NCI-H1092 treated with DMSO at 0.1 percent for 48 hours (cell line): ENCODE measurements at regions not wholly inside any gene's neighbourhood (a gene's known extent, or its start where the extent isn't known, plus 50 kb on each side); places are given as distances from the start of the nearest gene placed in this dataset.
"Not testable (repeated sequence)": the region's sequence is repeated elsewhere in the genome, so short reads cannot be mapped to it uniquely, and the experiment has no call there.

Source experiments
- DNase-seq: peaks from one replicate; lab custom pipeline; 2025; lab: John Stamatoyannopoulos, UW

GRCh38 chr17:71546419-71546818 is 574.4 kb upstream of the SOX9 start:
- no peak for DNase-seq

GRCh38 chr17:71547904-71548303 is 572.9 kb upstream of the SOX9 start:
- no peak for DNase-seq

GRCh38 chr17:71548540-71549190 is 572.2 kb upstream of the SOX9 start:
- no peak for DNase-seq

GRCh38 chr17:71550675-71551074 is 570.1 kb upstream of the SOX9 start:
- no peak for DNase-seq

GRCh38 chr17:71553381-71553780 is 567.4 kb upstream of the SOX9 start:
- DNase-seq: no peak

DNA sequence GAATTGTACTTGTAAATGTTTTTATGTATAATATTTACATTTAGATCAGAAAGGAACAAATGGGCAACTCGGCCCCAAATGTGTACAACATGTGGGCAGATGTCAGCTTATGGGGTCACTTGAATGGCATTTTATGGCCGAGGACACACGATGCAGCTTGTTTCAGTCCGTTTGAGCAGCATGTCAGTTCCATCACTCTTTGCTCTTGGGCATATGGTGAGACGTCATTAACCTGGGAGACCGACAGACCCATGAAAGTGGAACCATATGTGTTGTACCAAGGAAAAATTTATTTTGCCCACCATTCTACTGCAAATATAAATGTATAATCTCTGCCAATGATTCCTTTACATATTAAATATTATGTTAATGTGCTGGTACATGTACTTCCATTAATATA is 561.9 kb upstream of the SOX9 start:
- DNase-seq: no peak

DNA sequence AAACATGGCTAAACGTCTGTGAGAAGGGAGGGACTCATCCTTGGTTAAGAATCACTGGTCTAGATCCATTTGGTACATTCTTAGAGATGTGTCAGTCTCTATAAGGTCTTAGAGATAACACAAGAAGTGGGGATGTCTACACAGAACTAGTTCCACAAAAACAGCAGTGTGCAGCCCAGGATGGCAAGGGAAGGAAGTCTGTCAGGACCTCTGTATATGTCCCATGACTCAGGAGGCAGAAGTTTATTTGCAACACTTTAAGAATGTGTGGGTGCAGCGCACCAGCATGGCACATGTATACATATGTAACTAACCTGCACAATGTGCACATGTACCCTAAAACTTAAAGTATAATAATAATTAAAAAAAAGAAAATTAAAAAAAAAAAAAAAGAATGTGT is 548.5 kb upstream of the SOX9 start:
- no peak for DNase-seq

DNA sequence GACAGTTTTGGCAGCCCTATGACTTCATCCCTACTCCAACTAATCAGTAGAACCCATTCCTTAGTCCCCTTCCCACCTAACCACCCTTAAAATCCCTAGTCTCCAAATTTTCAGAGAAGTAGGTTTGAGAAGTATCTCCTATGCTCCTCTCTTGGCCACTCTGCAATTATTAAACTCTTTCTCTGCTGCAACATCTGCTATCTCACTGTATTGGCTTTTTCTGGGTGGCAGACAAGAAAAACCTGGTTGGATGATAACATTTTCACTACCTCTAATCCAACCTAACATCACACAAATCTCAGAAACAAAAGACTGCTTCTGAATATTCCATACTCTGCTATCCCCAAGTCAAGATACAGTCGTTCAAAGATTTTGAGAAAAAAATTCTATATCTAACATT is 542.4 kb upstream of the SOX9 start:
- DNase-seq: no peak

- no peak for DNase-seq
These were observed 540.6 kb upstream of the SOX9 start for GRCh38 chr17:71580220-71580619.

DNA sequence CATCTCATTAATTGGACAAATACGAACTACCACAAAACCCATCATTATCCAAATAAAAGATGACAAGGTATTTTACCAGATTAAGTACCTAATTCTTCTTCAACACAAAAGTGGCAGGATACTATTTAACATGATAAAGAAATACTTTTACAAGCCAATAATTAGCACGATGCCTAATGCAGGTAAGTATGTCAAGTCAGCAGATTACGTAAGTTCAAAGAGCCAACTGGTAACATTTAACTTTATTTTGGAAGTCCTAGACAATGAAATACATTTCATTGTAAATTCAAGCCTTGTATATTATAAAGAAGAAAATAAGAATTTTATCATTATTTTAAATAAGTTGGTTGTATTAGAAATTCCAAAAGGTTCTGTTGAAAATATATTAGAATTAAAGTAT is 535.3 kb upstream of the SOX9 start:
- DNase-seq: no peak

- no peak for DNase-seq
These were observed 528.4 kb upstream of the SOX9 start for GRCh38 chr17:71592431-71592830.

DNA sequence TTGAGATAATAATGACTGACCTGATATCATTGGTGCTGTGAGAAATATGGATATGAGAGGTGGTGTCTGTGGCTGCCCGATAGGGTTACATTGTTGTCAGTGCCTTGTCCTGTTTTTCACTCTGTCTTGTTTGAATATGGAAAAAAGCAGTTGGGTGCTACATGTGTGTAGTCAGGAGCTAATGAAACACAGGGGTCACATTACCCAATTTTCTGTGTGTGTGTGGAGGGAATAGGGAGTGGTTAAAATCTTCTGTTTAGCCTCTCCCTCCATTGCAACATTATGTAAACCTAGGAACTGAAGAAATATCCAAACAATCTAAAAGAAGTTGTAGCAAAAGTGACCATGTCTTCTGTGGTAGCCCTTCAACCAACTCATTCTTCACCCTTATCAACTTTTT is 527.7 kb upstream of the SOX9 start:
- DNase-seq: no peak

DNA sequence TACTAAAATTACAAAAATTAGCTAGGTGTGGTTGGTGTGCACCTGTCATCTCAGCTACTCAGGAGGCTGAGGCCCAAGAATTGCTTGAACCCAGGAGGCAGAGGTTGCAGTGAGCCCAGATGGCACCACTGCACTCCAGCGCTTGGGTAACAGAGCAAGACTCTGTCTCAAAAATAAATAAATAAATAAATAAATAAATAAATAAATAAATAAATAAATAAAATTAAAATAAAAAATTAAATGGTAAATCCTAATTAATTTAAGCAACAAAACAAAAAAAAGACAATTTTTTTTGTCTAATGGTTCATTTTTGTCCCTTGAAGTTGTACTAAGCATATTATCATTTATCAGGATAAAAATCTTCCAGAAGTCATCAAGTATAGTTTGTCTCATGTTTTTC is 521.2 kb upstream of the SOX9 start:
- not testable (repeated sequence) for DNase-seq

- DNase-seq: no peak
These were observed 520.6 kb upstream of the SOX9 start for GRCh38 chr17:71600137-71600789.

DNA sequence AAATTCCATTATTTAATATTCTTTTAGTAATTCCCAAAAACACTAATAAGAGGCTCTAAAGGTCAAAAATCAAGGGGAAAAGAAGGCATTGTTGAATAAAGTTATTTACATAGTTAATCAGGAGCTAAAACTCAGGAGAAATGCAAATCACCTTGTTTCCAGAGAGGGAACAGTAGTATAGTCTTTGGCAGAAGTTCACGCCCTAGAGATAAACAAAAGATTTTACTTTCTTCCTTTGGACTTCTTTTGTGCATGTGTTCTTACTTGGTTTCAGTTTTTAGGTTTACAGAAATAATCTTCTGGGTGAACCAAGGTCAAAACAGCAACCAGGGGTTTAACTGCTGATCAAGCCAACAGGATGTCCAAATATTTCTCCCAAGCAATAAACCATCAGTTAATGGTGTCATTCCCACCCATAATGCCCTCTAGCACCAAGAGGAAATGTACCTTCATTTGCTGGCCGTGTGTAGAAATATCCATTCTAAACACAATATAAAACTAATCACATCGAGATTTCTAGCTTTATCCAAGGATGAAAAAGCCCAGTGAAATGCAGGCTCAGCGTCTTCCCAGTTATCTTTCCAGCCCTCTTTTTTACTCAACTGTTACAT is 518.8 kb upstream of the SOX9 start:
- no peak for DNase-seq

- DNase-seq: no peak
These were observed 506.8 kb upstream of the SOX9 start for GRCh38 chr17:71613996-71614395.

- no peak for DNase-seq
These were observed 505.0 kb upstream of the SOX9 start for GRCh38 chr17:71615820-71616219.

DNA sequence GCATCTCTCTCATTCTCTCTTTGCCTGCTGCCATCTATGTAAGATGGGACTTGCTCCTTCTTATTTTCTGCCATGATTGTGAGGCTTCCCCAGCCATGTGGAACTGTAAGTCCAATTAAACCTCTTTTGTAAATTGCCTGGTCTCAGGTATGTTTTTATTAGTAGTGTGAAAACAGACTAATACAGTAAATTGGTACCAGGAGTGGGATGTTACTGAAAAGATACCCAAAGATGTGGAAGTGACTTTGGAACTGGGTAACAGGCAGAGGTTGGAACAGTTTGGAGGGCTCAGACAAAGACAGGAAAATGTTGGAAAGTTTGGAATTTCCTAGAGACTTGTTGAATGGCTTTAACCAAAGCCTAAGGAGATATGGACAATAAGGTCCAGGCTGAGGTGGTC is 503.1 kb upstream of the SOX9 start:
- DNase-seq: not testable (repeated sequence)

GRCh38 chr17:71625330-71625729 is 495.5 kb upstream of the SOX9 start:
- DNase-seq: no peak

DNA sequence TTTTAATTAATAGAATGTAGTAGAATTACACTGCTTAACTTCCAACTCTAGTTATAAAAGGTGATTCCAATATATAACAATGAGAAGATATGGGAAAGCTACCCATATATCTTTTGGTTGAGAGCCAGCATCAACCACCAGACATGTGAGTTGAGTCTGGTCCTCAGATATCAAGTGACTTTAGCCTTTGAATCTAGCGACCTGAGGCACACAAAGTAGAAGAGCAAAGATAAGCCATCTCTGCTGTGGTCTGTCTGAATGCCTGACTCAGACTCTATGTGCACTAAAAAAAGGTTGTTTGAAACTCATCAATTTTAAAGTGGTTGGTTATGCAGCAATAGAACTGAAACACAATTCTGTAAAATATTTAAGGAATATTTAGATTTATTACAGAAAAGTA is 492.5 kb upstream of the SOX9 start:
- DNase-seq: no peak

- DNase-seq: no peak
These were observed 489.3 kb upstream of the SOX9 start for GRCh38 chr17:71631483-71631882.

GRCh38 chr17:71632328-71632727 is 488.5 kb upstream of the SOX9 start:
- DNase-seq: peak; percentile 78

GRCh38 chr17:71633391-71633849 is 487.4 kb upstream of the SOX9 start:
- DNase-seq: no peak

DNA sequence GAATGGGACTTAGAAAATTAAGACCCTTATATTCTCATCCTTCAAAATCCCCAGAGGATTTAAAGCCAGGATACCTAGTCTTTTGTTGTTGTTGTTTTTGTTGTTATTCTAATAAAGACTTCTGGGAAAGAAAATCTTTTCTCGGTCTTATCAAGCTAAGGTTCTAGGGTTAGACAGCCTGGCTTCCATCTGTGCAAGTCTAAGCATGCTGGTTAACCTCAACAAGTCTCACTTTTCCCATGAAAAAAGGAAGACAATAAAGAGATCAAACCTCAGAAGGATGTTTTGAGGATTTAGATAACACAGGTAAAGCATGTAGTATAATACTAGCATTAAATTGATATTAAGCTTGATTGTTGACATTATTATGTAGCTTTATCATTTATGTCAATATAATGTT is 486.4 kb upstream of the SOX9 start:
- no peak for DNase-seq
